ENCODE measurements at regions not wholly inside any gene's neighbourhood (a gene's known extent, or its start where the extent isn't known, plus 50 kb on each side); places are given as distances from the start of the nearest gene placed in this dataset.

- TF ChIP-seq CTCF (IDR thresholded peaks at IDR 0.05; ENCODE audit: extremely low read depth in 1 of 2, insufficient read depth in 1 of 2, low read depth in 1 of 2, low read length in 2 of 2) (no peak), POLR2A (IDR thresholded peaks at IDR 0.05; ENCODE audit: low read depth, low read length) (no peak), MYC (IDR thresholded peaks at IDR 0.05; ENCODE audit: low read depth, low read length) (no peak), EZH2 (IDR thresholded peaks at IDR 0.05; ENCODE audit: borderline replicate concordance, low read depth, low read length, severe bottlenecking) (no peak), POLR2AphosphoS5 (IDR thresholded peaks at IDR 0.05; ENCODE audit: insufficient read depth, low read depth, low read length) (no peak), GATA2 (IDR thresholded peaks at IDR 0.05; ENCODE audit: insufficient read depth, insufficient read length, low read depth, low read length) (no peak), JUN (IDR thresholded peaks at IDR 0.05; ENCODE audit: borderline replicate concordance, insufficient read depth, insufficient read length, low read depth) (no peak), MAX (IDR thresholded peaks at IDR 0.05; ENCODE audit: insufficient read depth, insufficient read length) (no peak)
These were observed 113.2 kb upstream of the KCNG1 start for GRCh38 chr20:51135926-51136715.
